ENCODE measurements at regions not wholly inside any gene's neighbourhood (a gene's known extent, or its start where the extent isn't known, plus 50 kb on each side); places are given as distances from the start of the nearest gene placed in this dataset.
"Not testable (repeated sequence)": the region's sequence is repeated elsewhere in the genome, so short reads cannot be mapped to it uniquely, and the experiment has no call there.

DNA sequence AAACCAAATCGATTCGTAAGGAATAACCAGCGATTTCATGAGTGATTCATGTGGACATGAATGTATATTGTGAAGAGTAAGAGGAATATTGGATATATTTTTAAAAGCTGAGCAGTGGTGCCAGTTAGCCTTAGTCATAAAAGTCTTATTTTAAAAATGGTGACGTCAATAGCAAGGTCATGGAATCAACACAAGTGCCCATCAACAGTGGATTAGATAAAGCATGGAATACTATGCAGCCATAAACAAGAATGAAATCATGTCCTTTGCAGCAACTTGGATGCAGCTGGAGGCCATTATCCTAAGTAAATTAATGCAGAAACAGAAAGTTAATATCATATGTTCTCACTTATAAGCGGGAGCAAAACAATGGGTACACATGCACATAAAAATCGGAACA, 89.0 kb upstream of the STOX2 start:
- DNase-seq (ENCODE audit: low read depth): no peak

DNA sequence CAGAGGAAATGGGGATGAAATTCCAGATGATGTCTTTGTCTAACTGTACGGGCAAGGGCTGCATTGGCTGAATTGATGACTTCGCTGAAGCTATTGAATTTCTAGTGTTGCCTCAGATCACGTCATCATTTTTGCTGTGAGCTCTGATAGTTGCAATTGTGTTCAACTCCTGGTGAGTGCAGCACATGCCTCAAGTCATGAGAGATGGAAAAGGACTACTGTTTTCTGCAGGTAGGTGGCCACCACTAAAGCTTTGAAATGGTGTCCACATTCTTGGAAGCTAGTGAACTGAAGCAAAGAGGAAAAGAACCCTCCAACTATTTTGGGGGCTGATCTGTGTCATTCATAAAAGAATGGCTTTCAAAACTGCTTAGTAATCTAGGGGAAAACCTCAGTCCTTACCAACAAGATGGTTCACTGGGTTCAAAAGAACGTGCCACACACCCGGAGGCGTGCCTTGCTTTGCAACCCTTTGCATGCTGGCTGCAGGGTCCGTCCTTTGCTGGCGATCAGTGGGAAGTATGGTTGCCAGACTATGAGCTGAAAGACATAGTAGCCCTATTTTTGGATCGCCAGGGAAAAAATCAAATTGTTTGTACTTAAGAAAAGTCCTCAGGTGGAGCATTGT, 88.1 kb upstream of the STOX2 start:
- DNase-seq (ENCODE audit: low read depth): no peak

DNA sequence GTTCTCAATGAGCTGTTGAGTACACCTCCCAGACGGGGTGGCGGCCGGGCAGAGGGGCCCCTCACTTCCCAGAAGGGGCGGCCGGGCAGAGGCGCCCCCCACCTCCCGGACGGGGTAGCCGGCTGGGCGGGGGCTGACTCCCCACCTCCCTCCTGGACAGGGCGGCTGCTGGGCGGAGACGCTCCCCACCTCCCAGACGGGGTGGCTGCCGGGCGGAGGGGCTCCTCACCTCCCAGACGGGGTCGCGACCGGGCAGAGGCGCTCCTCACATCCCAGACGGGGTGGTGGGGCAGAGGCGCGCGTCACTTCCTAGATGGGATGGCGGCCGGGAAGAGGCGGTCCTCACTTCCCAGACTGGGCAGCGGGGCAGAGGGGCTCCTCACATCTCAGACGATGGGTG, 86.5 kb upstream of the STOX2 start:
- DNase-seq (ENCODE audit: low read depth): not testable (repeated sequence)

DNA sequence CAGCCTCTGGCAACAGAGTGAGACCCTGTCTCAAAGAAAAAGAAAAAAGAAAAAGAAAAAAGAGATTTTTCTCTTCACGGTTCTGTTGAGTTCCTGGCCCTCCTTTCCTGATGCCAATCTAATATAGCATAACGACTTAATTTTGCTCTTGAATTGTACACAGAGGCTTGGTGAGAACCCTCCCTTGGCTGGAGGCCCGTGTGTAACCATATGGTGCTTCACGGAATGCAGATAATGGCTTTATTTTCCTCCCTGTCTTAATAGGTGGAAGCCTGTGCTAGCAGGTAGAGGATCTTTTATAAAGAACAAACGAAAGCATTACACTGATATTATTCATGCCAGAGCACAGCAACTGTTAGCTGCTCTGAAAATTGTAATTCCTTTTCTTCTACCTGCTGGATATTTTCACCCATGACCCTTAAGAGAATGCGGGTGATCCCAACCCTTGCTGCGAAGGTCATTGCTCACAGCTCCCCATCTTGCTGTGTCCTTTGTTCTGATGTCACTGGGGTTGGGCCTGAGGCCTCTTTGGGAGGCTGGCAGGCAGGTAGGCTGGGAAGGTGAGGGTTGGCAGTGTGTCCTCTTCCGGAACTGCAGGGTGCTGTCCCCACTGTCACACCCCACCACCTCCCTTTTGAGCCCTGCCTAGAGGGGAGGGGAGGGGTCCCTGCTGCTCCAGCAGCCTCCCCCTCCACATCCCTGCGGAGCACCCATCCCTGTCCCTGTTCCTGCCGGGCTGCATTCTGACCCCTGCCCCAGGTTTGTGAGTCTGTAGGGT, 83.8 kb upstream of the STOX2 start:
- no peak for DNase-seq (ENCODE audit: low read depth)

GRCh38 chr4:183823434-183823833, 81.7 kb upstream of the STOX2 start:
- DNase-seq (ENCODE audit: low read depth): peak; percentile 67

DNA sequence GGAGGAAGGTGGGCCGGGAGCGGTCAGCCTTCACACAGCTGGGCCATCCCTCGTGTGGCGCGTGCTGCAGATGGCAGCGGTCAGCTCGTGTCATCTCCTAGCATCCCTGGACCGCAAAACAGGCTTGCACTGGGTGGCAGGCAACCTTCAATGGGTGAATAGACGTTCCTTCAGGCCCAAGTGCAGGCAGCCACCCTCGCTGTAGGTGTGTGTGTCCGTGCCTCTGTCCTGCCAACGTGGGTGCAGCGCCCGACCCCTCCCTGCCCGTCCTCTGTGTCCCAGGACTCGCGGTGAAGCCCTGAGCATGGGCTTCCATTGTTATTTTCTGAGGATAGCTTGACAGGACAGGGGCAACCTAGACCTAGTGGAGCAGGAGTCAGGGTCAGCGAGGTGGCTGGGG, 79.8 kb upstream of the STOX2 start:
- no peak for DNase-seq (ENCODE audit: low read depth)

GRCh38 chr4:183826461-183826860, 78.6 kb upstream of the STOX2 start:
- no peak for DNase-seq (ENCODE audit: low read depth)

DNA sequence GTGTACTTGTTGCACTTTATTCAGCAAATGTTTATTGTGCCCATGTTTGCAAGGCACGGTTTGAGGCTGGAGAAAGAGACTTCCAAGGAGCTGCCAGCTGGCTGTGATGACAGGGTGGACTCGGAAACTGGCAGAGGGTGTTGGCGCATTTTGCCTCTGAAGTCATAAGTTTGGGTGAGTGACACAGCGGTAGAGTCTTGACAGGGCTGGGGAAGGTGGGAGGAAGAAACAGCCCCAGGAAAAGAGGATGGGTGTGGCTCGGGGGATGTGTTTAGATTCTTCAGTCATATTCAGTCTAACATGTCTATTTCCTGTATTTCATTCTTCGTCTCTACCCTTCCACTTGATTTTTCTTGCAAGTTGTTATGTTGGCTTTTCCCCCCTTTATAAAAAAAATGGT, 77.0 kb upstream of the STOX2 start:
- DNase-seq (ENCODE audit: low read depth): no peak

DNA sequence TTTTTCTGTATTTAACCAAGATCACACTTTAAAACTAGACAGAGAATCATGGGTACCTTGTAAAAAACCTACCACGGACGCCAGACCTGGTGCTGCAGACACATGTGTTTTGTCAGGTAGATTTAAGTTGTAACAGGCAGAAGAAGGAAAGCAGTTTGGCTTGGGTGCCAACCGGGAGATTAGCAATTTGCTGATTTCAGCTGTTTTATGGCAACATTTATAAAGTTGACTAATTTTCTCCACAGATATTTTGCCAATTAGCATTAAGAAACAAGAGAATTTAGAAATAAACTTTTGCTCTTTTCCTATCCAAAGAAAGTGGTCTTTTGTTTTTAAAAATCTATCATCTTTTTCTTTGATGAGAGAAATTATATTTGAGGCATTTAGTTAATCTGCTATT, 76.3 kb upstream of the STOX2 start:
- DNase-seq (ENCODE audit: low read depth): no peak

GRCh38 chr4:183830438-183830985, 74.6 kb upstream of the STOX2 start:
- DNase-seq (ENCODE audit: low read depth): no peak

DNA sequence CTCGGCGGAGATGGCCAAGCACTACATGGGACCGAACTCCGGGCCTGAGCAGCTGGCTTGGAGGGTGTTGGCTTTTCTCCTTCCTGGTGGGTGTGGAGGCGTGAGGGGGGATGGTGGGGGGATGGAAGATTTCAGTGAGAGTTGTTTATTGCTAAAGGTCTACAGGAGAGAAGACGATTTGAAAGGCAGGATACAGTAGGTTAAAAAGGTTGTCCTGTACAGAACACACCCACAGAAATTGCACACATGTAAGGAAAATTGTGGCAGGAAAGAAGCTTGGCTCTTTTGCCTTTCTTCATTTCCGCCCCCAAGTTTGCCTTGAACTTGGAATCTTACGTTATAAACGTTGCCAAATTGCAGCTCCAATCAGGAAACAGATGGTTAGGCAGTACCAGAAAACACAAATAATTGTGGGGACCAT, 74.1 kb upstream of the STOX2 start:
- DNase-seq (ENCODE audit: low read depth): no peak

DNA sequence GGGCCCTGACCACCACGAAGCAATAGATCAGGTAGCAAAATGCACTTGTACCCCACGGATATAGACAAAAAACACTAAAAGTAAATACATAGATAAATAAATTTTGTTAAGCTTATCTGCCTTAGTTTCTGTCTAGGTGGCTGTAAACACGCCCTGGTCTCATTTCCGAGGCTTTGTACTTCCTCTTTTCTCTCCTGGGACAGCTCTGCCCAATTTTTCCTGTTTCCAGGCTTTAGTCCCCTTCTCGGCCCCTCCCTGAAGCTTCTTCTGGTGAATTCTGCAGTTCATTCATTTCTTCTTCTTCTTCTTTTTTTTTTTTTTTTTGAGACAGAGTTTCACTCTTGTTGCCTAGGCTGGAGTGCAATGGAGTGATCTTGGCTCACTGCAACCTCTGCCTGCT, 73.4 kb upstream of the STOX2 start:
- no peak for DNase-seq (ENCODE audit: low read depth)

DNA sequence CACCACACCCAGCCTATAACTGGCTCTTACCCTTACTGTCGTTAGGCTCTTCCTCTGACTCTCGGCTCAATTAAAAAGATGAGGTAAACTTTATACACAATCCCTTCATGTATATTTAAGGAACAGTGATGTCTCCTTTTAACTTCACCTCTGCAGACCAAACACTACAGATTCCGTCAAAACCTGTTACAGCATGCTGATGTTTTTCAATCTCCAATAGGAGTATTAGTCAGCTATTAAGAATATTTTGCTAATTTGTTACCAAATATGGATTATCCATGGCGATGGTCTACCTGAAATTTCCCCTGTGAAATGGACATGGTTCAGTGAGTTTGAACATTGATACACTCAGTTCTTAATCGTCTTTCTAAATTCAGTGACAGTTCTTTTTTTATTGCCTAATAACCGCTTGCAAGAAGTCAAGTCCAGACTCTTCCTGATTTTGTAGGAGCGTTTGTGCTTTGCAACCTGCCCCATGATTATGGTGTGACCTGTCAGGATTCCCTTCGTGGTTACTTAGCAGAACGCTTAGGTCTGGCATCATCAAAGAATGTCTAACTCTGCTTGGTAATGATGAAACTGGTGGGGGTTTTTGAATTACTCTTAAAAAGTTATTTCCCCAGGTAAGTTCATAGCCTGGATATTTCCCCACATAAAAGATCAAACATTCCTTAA, 72.2 kb upstream of the STOX2 start:
- no peak for DNase-seq (ENCODE audit: low read depth)

GRCh38 chr4:183834252-183834651, 70.9 kb upstream of the STOX2 start:
- DNase-seq (ENCODE audit: low read depth): no peak

GRCh38 chr4:183837222-183837621, 67.9 kb upstream of the STOX2 start:
- DNase-seq (ENCODE audit: low read depth): no peak

GRCh38 chr4:183838987-183839712, 66.0 kb upstream of the STOX2 start:
- peak; percentile 2 for DNase-seq (ENCODE audit: low read depth)

DNA sequence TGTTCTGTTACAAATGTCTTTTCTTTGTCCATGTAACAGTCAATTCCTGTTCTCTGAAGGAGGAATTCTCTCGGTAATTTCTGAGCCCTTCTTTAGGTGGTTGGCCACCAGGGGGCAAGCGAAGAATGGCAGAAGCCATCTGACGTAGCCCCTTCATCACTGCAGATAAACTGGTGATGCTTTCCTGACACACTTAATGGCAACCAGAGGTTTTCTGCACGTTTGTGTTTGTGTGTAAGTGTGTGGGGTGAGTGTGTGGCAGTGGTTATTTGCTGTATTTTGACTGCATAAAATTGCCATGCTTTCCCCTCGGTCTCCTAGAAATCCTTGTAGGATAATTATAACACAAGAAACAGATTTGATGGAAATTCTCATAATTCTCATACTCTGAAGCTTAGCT, 64.8 kb upstream of the STOX2 start:
- DNase-seq (ENCODE audit: low read depth): peak; percentile 70

DNA sequence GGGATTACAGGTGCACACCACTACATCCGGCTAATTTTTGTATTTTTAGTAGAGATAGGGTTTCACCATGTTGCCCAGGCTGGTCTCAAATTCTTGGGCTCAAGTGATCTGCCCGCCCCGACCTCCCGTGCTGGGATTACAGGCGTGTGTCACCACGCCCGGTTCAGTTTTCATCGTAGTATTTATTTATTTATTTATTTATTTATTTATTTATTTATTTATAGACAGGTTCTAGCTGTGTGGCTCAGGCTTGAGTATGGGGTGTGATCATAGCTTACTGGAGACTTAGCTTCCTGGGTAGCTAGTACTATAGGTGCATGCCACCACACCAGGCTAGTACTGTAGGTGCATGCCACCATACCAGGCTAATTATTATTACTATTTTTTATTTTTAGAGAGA, 64.1 kb upstream of the STOX2 start:
- no peak for DNase-seq (ENCODE audit: low read depth)

DNA sequence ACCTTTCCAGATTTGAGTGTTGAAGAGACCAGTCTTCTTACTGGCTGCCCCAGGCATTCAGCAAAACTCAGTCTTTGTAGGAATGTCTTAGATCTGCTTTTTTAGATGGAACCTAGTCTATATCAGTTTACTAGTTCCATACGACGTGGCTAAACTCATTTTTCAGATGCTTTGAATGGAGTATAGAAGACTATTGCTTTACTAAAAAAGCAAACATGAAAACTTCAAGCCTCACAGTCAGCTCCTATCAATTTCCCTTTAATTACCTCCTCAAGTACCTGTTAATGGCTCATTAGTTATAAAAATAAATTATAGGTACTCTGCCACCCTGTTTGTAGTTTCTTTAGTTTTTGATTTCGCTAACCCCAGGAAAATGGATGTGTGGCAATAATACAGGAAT, 63.0 kb upstream of the STOX2 start:
- DNase-seq (ENCODE audit: low read depth): no peak

GRCh38 chr4:183843248-183843671, 61.8 kb upstream of the STOX2 start:
- DNase-seq (ENCODE audit: low read depth): no peak

- no peak for DNase-seq (ENCODE audit: low read depth)
Observed at GRCh38 chr4:183846951-183847350, 58.2 kb upstream of the STOX2 start.

DNA sequence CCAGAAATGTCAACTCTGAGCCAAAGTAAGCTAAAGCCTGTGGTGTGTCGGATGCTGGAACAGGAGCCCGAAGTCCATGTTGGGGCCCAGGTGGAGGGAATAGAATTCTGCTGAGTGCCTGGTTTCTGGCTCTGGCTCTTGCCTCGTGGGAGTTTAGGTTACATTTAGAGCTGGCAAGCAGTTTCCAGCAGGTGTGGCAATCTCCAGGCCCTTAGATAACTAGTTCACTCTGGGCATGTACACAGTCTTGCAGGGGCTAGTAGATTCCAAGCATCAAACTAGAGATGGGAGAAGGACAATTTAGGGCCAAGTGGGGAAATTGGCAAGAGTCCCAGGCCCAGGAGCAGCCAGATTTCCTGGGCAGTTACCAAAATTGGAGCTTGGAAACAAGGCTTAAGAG, 56.3 kb upstream of the STOX2 start:
- DNase-seq (ENCODE audit: low read depth): no peak

All from EH (cell line).